OCI-LY1 (cell line): ENCODE measurements at regions not wholly inside any gene's neighbourhood (a gene's known extent, or its start where the extent isn't known, plus 50 kb on each side); places are given as distances from the start of the nearest gene placed in this dataset.
"Not testable (repeated sequence)": the region's sequence is repeated elsewhere in the genome, so short reads cannot be mapped to it uniquely, and the experiment has no call there.

ENCODE experiments used
- H2AFZ ChIP-seq: fragments of 200-600 bp; sonication (generic), shearing (Covaris generic); 2 replicates; pipeline ENCODE4 v1.6.0; 2014; ENCODE audit warnings: antibody characterized with exemption, mild to moderate bottlenecking, low read length
- H3F3A ChIP-seq: fragments of 200-600 bp; sonication (generic), shearing (Covaris generic); 2 replicates; pipeline ENCODE4 v1.6.0; 2014; ENCODE audit warnings: mild to moderate bottlenecking, antibody characterized with exemption, low read length, moderate library complexity; ENCODE audit not compliant: insufficient read depth
- H3K27ac ChIP-seq: fragments of 200-600 bp; sonication (generic); 2 replicates; pipeline ENCODE4 v1.5.1; 2014; ENCODE audit warnings: low read length, mixed run types, mild to moderate bottlenecking, low read depth; ENCODE audit not compliant: poor library complexity, severe bottlenecking
- H3K27me3 ChIP-seq: fragments of 200-600 bp; sonication (generic); 2 replicates; pipeline ENCODE4 v1.6.0; 2014; ENCODE audit warnings: antibody characterized with exemption, mild to moderate bottlenecking, low read length, moderate library complexity; ENCODE audit not compliant: insufficient read depth
- H3K36me3 ChIP-seq: fragments of 200-600 bp; sonication (generic); 2 replicates; pipeline ENCODE4 v1.6.1; 2014; ENCODE audit warnings: mild to moderate bottlenecking, antibody characterized with exemption, low read length, moderate library complexity, mixed read lengths; ENCODE audit not compliant: insufficient read depth
- H3K4me1 ChIP-seq: fragments of 200-600 bp; sonication (generic); 2 replicates; pipeline ENCODE4 v1.5.1; 2014; ENCODE audit warnings: mild to moderate bottlenecking, low read length, moderate library complexity; ENCODE audit not compliant: insufficient read depth, severe bottlenecking
- H3K4me2 ChIP-seq: fragments of 200-600 bp; sonication (generic), shearing (Covaris generic); 2 replicates; pipeline ENCODE4 v1.6.1; 2014; ENCODE audit warnings: low read length
- H3K4me3 ChIP-seq: fragments of 200-600 bp; sonication (generic); 2 replicates; pipeline ENCODE4 v1.5.1; 2014; ENCODE audit warnings: low read length, low read depth, mild to moderate bottlenecking, mixed read lengths; ENCODE audit not compliant: poor library complexity, severe bottlenecking
- H3K79me2 ChIP-seq: fragments of 200-600 bp; shearing (Covaris generic); 2 replicates; pipeline ENCODE4 v1.6.1; 2016; ENCODE audit warnings: mixed run types, low read length, mixed read lengths; ENCODE audit not compliant: insufficient read depth
- H3K9ac ChIP-seq: fragments of 200-600 bp; sonication (generic), shearing (Covaris generic); 2 replicates; pipeline ENCODE4 v1.6.1; 2014; ENCODE audit warnings: mild to moderate bottlenecking, low read length, mixed read lengths
- H3K9me2 ChIP-seq: fragments of 200-600 bp; sonication (generic), shearing (Covaris generic); 2 replicates; pipeline ENCODE4 v1.6.1; 2014; ENCODE audit warnings: low read depth, mild to moderate bottlenecking, low read length, mixed read lengths
- H3K9me3 ChIP-seq: fragments of 200-600 bp; shearing (Covaris generic); 2 replicates; pipeline ENCODE4 v1.6.1; 2014; ENCODE audit warnings: low read length, mixed read lengths
- H4K20me1 ChIP-seq: fragments of 200-600 bp; sonication (generic), shearing (Covaris generic); 2 replicates; pipeline ENCODE4 v1.6.0; 2016; ENCODE audit warnings: mild to moderate bottlenecking, low read length; ENCODE audit not compliant: insufficient read depth
- EZH2 ChIP-seq: fragments of 200-600 bp; sonication (generic), shearing (Covaris generic); IDR thresholded peaks from 2 replicates; pipeline ENCODE4 v1.8.0; 2017; ENCODE audit warnings: borderline replicate concordance, mixed run types, mild to moderate bottlenecking, antibody characterized with exemption, low read length, moderate library complexity, mixed read lengths
- TF ChIP-seq, protein P1 (sequence below): fragments of 200-600 bp; sonication (generic), shearing (Covaris generic); IDR thresholded peaks from 2 replicates; pipeline ENCODE4 v1.5.1; 2017; ENCODE audit warnings: mild to moderate bottlenecking, antibody characterized with exemption, low read length, moderate library complexity, mixed read lengths

DNA sequence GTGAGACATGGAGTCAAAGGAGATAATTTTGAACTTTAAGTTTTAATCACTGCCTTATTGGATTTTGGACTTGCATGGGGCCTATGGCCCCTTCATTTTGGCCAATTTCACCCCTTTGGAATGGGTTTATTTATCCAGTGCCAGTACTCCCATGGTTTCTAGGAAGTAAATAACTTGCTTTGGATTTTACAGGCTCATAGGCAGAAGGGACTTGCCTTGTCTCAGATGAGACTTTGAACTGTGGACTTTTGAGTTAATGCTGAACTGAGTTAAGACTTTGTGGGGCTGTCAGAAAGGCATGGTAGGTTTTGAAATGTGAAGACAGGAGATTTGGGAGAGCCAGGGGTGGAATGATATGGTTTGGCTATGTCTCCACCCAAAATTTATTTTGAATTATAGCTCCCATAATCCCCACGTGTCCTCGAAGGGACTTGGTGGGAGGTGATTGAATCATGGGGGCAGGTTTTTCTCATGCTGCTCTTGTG is 448.1 kb downstream of the NAV3 start:
- Histone ChIP-seq H2AFZ (no peak overlapping the region), H4K20me1 (no peaks in the 10 kb centered on the region), H3K4me2 (no peak overlapping the region), H3K4me1 (no peaks in the 10 kb centered on the region), H3K27me3 (no peaks in the 10 kb centered on the region), H3K79me2 (no peaks in the 10 kb centered on the region), H3F3A (no peaks in the 10 kb centered on the region), H3K27ac (no peak overlapping the region), H3K9me3 (no peaks in the 10 kb centered on the region), H3K9me2 (no peaks in the 10 kb centered on the region), H3K9ac (no peak overlapping the region), H3K4me3 (no peak overlapping the region), H3K36me3 (no peaks in the 10 kb centered on the region)
- TF ChIP-seq, protein P1, sequence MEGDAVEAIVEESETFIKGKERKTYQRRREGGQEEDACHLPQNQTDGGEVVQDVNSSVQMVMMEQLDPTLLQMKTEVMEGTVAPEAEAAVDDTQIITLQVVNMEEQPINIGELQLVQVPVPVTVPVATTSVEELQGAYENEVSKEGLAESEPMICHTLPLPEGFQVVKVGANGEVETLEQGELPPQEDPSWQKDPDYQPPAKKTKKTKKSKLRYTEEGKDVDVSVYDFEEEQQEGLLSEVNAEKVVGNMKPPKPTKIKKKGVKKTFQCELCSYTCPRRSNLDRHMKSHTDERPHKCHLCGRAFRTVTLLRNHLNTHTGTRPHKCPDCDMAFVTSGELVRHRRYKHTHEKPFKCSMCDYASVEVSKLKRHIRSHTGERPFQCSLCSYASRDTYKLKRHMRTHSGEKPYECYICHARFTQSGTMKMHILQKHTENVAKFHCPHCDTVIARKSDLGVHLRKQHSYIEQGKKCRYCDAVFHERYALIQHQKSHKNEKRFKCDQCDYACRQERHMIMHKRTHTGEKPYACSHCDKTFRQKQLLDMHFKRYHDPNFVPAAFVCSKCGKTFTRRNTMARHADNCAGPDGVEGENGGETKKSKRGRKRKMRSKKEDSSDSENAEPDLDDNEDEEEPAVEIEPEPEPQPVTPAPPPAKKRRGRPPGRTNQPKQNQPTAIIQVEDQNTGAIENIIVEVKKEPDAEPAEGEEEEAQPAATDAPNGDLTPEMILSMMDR = no peak
- TF ChIP-seq EZH2 = no peak

DNA sequence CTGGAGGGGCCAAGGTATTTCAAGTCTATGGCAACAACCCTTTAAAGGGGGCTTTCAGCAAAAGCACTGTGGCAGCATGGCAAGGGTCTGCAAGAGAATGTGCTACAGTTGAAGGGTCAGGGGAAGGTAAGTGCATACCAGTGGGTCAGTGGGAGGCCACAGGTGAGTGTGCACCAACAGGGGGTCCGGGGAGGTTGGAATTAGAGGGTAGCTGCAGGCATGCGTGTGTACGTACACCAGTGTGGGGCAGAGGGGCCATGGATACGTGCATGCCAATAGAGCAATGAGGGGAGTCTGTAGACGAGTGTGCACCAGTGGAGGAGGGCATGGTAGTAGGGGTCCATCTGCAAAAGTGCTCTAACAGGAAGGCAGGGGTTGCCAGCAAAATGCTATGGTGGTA is 448.9 kb downstream of the NAV3 start:
- H3K4me2 ChIP-seq = no peak overlapping the region
- H3K4me1 ChIP-seq = no peaks in the 10 kb centered on the region
- no peaks in the 10 kb centered on the region for H3K9me2 ChIP-seq
- TF ChIP-seq, protein P1 = no peak
- no peak for TF ChIP-seq EZH2
- H3K36me3 ChIP-seq = no peaks in the 10 kb centered on the region
- no peaks in the 10 kb centered on the region for H3K27me3 ChIP-seq
- no peaks in the 10 kb centered on the region for H3K9me3 ChIP-seq
- H3F3A ChIP-seq = no peaks in the 10 kb centered on the region
- H3K4me3 ChIP-seq = no peak overlapping the region
- H3K79me2 ChIP-seq = no peaks in the 10 kb centered on the region
- H3K9ac ChIP-seq = no peak overlapping the region
- no peaks in the 10 kb centered on the region for H4K20me1 ChIP-seq
- H2AFZ ChIP-seq = no peak overlapping the region
- no peak overlapping the region for H3K27ac ChIP-seq

DNA sequence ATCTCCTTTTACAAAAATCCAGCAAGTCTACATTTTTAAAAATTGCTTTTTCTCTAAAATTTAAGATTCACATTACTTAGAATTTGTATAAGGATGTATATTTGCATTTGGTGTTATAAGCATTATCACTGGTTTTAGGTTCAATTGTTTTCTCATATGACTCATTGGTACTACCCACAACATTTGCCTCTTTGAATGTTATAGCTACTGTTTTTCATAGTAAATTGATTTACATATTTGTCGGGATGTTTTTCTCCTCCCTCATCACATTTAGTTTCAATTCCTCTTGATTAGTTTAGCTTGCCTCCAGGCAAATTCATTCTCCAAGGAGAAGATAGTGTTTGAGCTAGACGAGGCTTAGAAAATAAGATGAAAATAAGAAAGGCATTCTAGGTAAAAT is 450.4 kb downstream of the NAV3 start:
- H3K4me2 ChIP-seq, H3K9me3 ChIP-seq, H3K36me3 ChIP-seq, H3K79me2 ChIP-seq, H2AFZ ChIP-seq, H3K9me2 ChIP-seq, H3K27me3 ChIP-seq, H4K20me1 ChIP-seq, H3K4me1 ChIP-seq, H3F3A ChIP-seq, H3K4me3 ChIP-seq, H3K27ac ChIP-seq, H3K9ac ChIP-seq: not testable (repeated sequence)

DNA sequence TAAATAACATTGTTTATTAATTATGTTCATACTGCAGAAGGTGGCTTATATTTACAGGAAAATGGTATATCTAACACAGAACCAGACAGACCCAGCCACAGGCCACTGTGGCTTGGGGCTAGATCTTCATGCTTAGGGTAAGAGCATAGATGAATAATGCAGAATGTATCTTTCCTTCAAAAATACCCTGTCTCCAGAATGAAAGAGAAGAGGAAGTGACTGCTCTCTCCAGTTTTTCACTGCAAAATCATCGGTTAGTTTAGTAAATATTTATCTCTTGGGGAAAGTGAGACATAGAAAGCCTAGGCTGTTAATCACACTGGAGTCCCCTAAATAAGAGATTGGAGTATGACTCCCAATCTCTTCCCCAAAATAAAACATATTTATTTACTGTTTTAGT is 453.7 kb downstream of the NAV3 start:
- H4K20me1 ChIP-seq = no peaks in the 10 kb centered on the region
- no peak overlapping the region for H3K27ac ChIP-seq
- no peaks in the 10 kb centered on the region for H3K36me3 ChIP-seq
- TF ChIP-seq, protein P1 = no peak
- TF ChIP-seq EZH2 = no peak
- H3K4me1 ChIP-seq = no peaks in the 10 kb centered on the region
- H3K9ac ChIP-seq = no peak overlapping the region
- no peak overlapping the region for H3K4me2 ChIP-seq
- no peaks in the 10 kb centered on the region for H3K27me3 ChIP-seq
- no peak overlapping the region for H3K4me3 ChIP-seq
- no peaks in the 10 kb centered on the region for H3F3A ChIP-seq
- no peaks in the 10 kb centered on the region for H3K79me2 ChIP-seq
- H3K9me3 ChIP-seq = no peaks in the 10 kb centered on the region
- H3K9me2 ChIP-seq = no peaks in the 10 kb centered on the region
- H2AFZ ChIP-seq = no peak overlapping the region
